HCT116 (cell line): ENCODE measurements at regions not wholly inside any gene's neighbourhood (a gene's known extent, or its start where the extent isn't known, plus 50 kb on each side); places are given as distances from the start of the nearest gene placed in this dataset.

Source experiments
- CTCF ChIP-seq, 3 experiments: fragments of 200-600 bp in 1 of 3; sonication (generic) in 1 of 3; IDR thresholded peaks in 2 of 3; conservative IDR thresholded peaks in 1 of 3; 2 replicates each; pipeline ENCODE4 v1.5.1; 2012 to 2017; ENCODE audit warnings: low read depth in 2 of 3, low read length in 2 of 3, antibody characterized with exemption in 1 of 3, borderline replicate concordance in 1 of 3, control low read depth in 1 of 3, mild to moderate bottlenecking in 1 of 3, mixed read lengths in 1 of 3, mixed run types in 1 of 3, moderate library complexity in 1 of 3; ENCODE audit not compliant: insufficient read depth in 1 of 3
- EZH2 ChIP-seq: fragments of 200-600 bp; sonication (generic); IDR thresholded peaks from 2 replicates; pipeline ENCODE4 v1.6.1; 2017; ENCODE audit warnings: antibody characterized with exemption, mixed run types
- POLR2AphosphoS5 ChIP-seq: IDR thresholded peaks from 2 replicates; pipeline ENCODE4 v1.6.1; 2011; ENCODE audit warnings: mild to moderate bottlenecking, low read depth, low read length, moderate library complexity

- no peak for TF ChIP-seq EZH2
- no peak for TF ChIP-seq CTCF (IDR thresholded peaks at IDR 0.05 in 2 of 3, conservative IDR thresholded peaks at IDR 0.05 in 1 of 3; ENCODE audit: borderline replicate concordance in 1 of 3, insufficient read depth in 1 of 3, low read depth in 2 of 3, low read length in 2 of 3)
- no peak for TF ChIP-seq POLR2AphosphoS5
These were observed 93.1 kb upstream of the S1PR3 start for GRCh38 chr9:88898039-88898720.
